Sigmoid colon (tissue), 6 donors: ENCODE measurements at regions not wholly inside any gene's neighbourhood (a gene's known extent, or its start where the extent isn't known, plus 50 kb on each side); places are given as distances from the start of the nearest gene placed in this dataset.

Source experiments
- DNase-seq: peaks from one replicate; pipeline ENCODE4 v3.0.0-alpha.2; 2019
- H3K27ac ChIP-seq, 4 donors: fragments of 200-600 bp; sonication (generic); one replicate each; pipeline ENCODE4 v1.5.1; 2016 to 2019; ENCODE audit warnings: mild to moderate bottlenecking in 1 of 4
- H3K27me3 ChIP-seq, 3 donors: fragments of 200-600 bp; sonication (generic); one replicate each; pipeline ENCODE4 v1.5.1; 2019; ENCODE audit warnings: mild to moderate bottlenecking in 1 of 3
- H3K36me3 ChIP-seq, 4 donors: fragments of 200-600 bp; sonication (generic); one replicate each; pipeline ENCODE4 v1.5.1; 2016 to 2019
- H3K4me1 ChIP-seq, 4 donors: fragments of 200-600 bp; sonication (generic); one replicate each; pipeline ENCODE4 v1.5.1; 2017 to 2019
- H3K4me3 ChIP-seq, 4 donors: fragments of 200-600 bp; sonication (generic); one replicate each; pipeline ENCODE4 v1.5.1; 2017 to 2019; ENCODE audit warnings: mild to moderate bottlenecking in 2 of 4, moderate library complexity in 1 of 4
- H3K9me3 ChIP-seq, 4 donors: fragments of 200-600 bp in 3 of 4; sonication (generic) in 3 of 4; one replicate each; pipeline versions ENCODE4 v1.5.1 to v1.6.1; 2013 to 2019
- CTCF ChIP-seq, 4 experiments: fragments of 450-650 bp in 3 of 4; fragments of 200-600 bp in 1 of 4; IDR thresholded peaks; one replicate each; pipeline ENCODE4 v1.5.1; 2016 to 2019; ENCODE audit warnings: antibody characterized with exemption in 4 of 4, mild to moderate bottlenecking in 3 of 4, moderate library complexity in 2 of 4
- EP300 ChIP-seq, 4 donors: sonication (generic); formaldehyde crosslinking; IDR thresholded peaks; one replicate each; pipeline ENCODE4 v1.6.1; 2017; ENCODE audit warnings: antibody characterized with exemption in 4 of 4
- POLR2A ChIP-seq, 2 donors: fragments of 450-650 bp; IDR thresholded peaks; one replicate each; pipeline ENCODE4 v1.6.1; 2016; ENCODE audit warnings: antibody characterized with exemption in 2 of 2, mild to moderate bottlenecking in 2 of 2, moderate library complexity in 2 of 2
- POLR2AphosphoS5 ChIP-seq, 4 donors: sonication (generic); formaldehyde crosslinking; IDR thresholded peaks; one replicate each; pipeline ENCODE4 v1.6.1; 2017; ENCODE audit warnings: antibody characterized with exemption in 4 of 4
- WGBS, 2 donors: extraction: QIAGEN DNeasy Blood & Tissue Kit; methylation state at CpG; one replicate each; pipeline ENCODE4 v1.1.7; 2013; 5-methylcytosine and 5-hydroxymethylcytosine counted together
- intact Hi-C: fragments of 100-400 bp; cut with DNase I; formaldehyde crosslinking; loops from one replicate; pipeline ENCODE4 v1.15.1; 2023
- small RNA-seq, 3 donors: library from RNA; depleted of rRNA; stranded (forward); fragments of <200 nt; gene quantifications; one replicate each; pipeline ENCODE3, GENCODE V24; 2016
- donor health status: healthy with polysubstance abuse.
- donor health status: healthy.

- Histone ChIP-seq H3K27ac (no peak overlapping the region), H3K27me3 (no peaks in the 10 kb centered on the region), H3K4me3 (no peak overlapping the region), H3K9me3 (no peaks in the 10 kb centered on the region), H3K36me3 (no peaks in the 10 kb centered on the region), H3K4me1 (no peaks in the 10 kb centered on the region)
- intact Hi-C loops = no loop called here
- 20 to 51% methylated on average over 2 of the region's 2 CpGs for WGBS, 2 donors
- DNase-seq = no peak
- TF ChIP-seq CTCF (IDR thresholded peaks at IDR 0.05) = no peak
- TF ChIP-seq POLR2A (IDR thresholded peaks at IDR 0.05) = no peak
Measured at GRCh38 chr6:122339661-122340060, 59.8 kb upstream of the HSF2 start.

GRCh38 chr6:122347280-122347679 lies 52.2 kb upstream of the HSF2 start:
- no peaks in the 10 kb centered on the region for H3K36me3 ChIP-seq
- DNase-seq = no peak
- H3K27me3 ChIP-seq = no peaks in the 10 kb centered on the region
- TF ChIP-seq POLR2AphosphoS5 (IDR thresholded peaks at IDR 0.05) = no peak
- TF ChIP-seq CTCF (IDR thresholded peaks at IDR 0.05) = no peak
- TF ChIP-seq POLR2A (IDR thresholded peaks at IDR 0.05) = no peak
- no peak for TF ChIP-seq EP300 (IDR thresholded peaks at IDR 0.05)
- no peak overlapping the region for H3K27ac ChIP-seq
- H3K4me3 ChIP-seq = no peak overlapping the region
- no peaks in the 10 kb centered on the region for H3K4me1 ChIP-seq
- no peaks in the 10 kb centered on the region for H3K9me3 ChIP-seq
- intact Hi-C loops = no loop called here
- WGBS, 2 donors = 44 to 48% methylated on average over 2 of the region's 2 CpGs

- Histone ChIP-seq H3K4me3 (no peak overlapping the region), H3K4me1 (no peaks in the 10 kb centered on the region), H3K27me3 (no peaks in the 10 kb centered on the region), H3K27ac (no peak overlapping the region), H3K9me3 (no peaks in the 10 kb centered on the region), H3K36me3 (no peaks in the 10 kb centered on the region)
- WGBS, 2 donors = 80 to 84% methylated on average over 4 of the region's 4 CpGs
- intact Hi-C loops = no loop called here
- TF ChIP-seq CTCF (IDR thresholded peaks at IDR 0.05) (no peak), POLR2A (IDR thresholded peaks at IDR 0.05) (no peak), POLR2AphosphoS5 (IDR thresholded peaks at IDR 0.05) (no peak), EP300 (IDR thresholded peaks at IDR 0.05) (no peak)
- DNase-seq = no peak
Measured at GRCh38 chr6:122347751-122348150, 51.7 kb upstream of the HSF2 start.

Small RNAs in the stretch of these regions (small RNA-seq; reads per million reads assigned to genes)
- gene AL603865.2 (0 reads per million in 3 donors), gene RNU1-18P (0 reads per million in 3 donors), gene RNU2-8P (0 to 0.30 (median 0) reads per million in 3 donors), gene RNU4-76P (0 reads per million in 3 donors)
